Sigmoid colon (tissue), 6 donors: ENCODE measurements at regions not wholly inside any gene's neighbourhood (a gene's known extent, or its start where the extent isn't known, plus 50 kb on each side); places are given as distances from the start of the nearest gene placed in this dataset.

Experiments
- DNase-seq: peaks from one replicate; pipeline ENCODE4 v3.0.0-alpha.2; 2019
- H3K27ac ChIP-seq, 4 donors: fragments of 200-600 bp; sonication (generic); one replicate each; pipeline ENCODE4 v1.5.1; 2016 to 2019; ENCODE audit warnings: mild to moderate bottlenecking in 1 of 4
- H3K27me3 ChIP-seq, 3 donors: fragments of 200-600 bp; sonication (generic); one replicate each; pipeline ENCODE4 v1.5.1; 2019; ENCODE audit warnings: mild to moderate bottlenecking in 1 of 3
- H3K36me3 ChIP-seq, 4 donors: fragments of 200-600 bp; sonication (generic); one replicate each; pipeline ENCODE4 v1.5.1; 2016 to 2019
- H3K4me1 ChIP-seq, 4 donors: fragments of 200-600 bp; sonication (generic); one replicate each; pipeline ENCODE4 v1.5.1; 2017 to 2019
- H3K4me3 ChIP-seq, 4 donors: fragments of 200-600 bp; sonication (generic); one replicate each; pipeline ENCODE4 v1.5.1; 2017 to 2019; ENCODE audit warnings: mild to moderate bottlenecking in 2 of 4, moderate library complexity in 1 of 4
- H3K9me3 ChIP-seq, 4 donors: fragments of 200-600 bp in 3 of 4; sonication (generic) in 3 of 4; one replicate each; pipeline versions ENCODE4 v1.5.1 to v1.6.1; 2013 to 2019
- EP300 ChIP-seq, 4 donors: sonication (generic); formaldehyde crosslinking; IDR thresholded peaks; one replicate each; pipeline ENCODE4 v1.6.1; 2017; ENCODE audit warnings: antibody characterized with exemption in 4 of 4
- POLR2A ChIP-seq, 2 donors: fragments of 450-650 bp; IDR thresholded peaks; one replicate each; pipeline ENCODE4 v1.6.1; 2016; ENCODE audit warnings: antibody characterized with exemption in 2 of 2, mild to moderate bottlenecking in 2 of 2, moderate library complexity in 2 of 2
- POLR2AphosphoS5 ChIP-seq, 4 donors: sonication (generic); formaldehyde crosslinking; IDR thresholded peaks; one replicate each; pipeline ENCODE4 v1.6.1; 2017; ENCODE audit warnings: antibody characterized with exemption in 4 of 4
- WGBS, 2 donors: extraction: QIAGEN DNeasy Blood & Tissue Kit; methylation state at CpG; one replicate each; pipeline ENCODE4 v1.1.7; 2013; 5-methylcytosine and 5-hydroxymethylcytosine counted together
- intact Hi-C: fragments of 100-400 bp; cut with DNase I; formaldehyde crosslinking; loops from one replicate; pipeline ENCODE4 v1.15.1; 2023
- TF ChIP-seq, protein P1 (sequence below), 4 experiments: fragments of 450-650 bp in 3 of 4; fragments of 200-600 bp in 1 of 4; IDR thresholded peaks; one replicate each; pipeline ENCODE4 v1.5.1; 2016 to 2019; ENCODE audit warnings: antibody characterized with exemption in 4 of 4, mild to moderate bottlenecking in 3 of 4, moderate library complexity in 2 of 4
- donor health status: healthy with polysubstance abuse.
- donor health status: healthy.

DNA sequence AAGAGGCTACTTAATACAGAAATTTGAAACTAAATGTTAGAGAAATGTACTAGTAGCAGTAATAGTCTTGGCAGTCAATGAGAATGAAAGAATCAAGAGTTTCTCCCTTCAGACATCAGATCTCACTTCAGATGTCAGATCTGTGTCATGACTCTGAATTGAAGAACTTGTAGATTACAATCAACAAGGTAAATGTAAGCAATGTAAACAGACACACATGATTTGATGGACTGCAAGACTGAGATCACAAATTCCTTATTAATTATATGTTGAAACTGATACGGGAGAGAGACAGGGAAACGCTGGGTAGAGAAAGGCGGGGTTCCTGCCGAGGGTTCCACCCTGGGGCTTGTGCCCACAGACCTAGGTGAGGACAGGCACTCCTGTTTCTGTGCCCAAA is 65.5 kb upstream of the HHIP start:
- Histone ChIP-seq H3K9me3 (no peaks in the 10 kb centered on the region), H3K36me3 (no peaks in the 10 kb centered on the region), H3K27me3 (no peaks in the 10 kb centered on the region), H3K4me1 (no peaks in the 10 kb centered on the region), H3K27ac (no peak overlapping the region), H3K4me3 (no peak overlapping the region)
- intact Hi-C loops: no loop called here
- no peak for DNase-seq
- TF ChIP-seq EP300 (IDR thresholded peaks at IDR 0.05) (no peak), POLR2AphosphoS5 (IDR thresholded peaks at IDR 0.05) (no peak)
- WGBS, 2 donors: 71 to 93% methylated on average over 4 of the region's 4 CpGs

DNA sequence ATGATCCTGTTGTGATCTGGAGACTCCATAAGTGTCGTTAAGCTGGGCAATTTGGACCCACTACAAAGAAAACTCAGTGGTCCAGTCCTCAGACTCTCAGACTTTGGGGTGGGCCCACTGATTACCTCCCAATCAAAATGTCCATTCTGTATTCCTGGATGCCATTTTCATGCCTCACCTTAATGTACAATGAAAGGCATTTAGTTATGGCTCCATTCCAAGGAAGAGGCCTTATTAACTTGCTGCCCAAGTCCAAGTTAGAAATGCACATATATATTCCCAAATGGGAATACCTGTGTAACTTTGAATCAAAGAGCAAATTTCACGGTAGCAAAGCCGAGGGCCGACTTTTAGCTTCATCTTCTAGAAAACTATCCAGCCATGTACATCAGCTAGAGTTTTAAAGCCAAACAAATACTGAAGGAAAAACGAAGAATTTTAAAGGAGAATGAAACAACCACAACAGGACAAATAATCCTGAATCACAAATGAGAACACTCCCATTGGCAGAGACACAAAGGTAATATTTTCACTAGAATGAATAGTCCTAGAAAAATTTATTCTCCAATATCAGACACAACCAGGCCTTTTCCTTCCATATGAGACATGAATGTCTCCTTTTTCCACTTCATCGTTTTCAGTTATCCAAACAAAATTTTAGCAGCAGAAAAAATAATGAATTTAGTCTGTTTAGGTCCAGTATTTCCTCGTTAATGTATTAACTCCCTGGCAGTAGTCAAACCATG is 63.7 kb upstream of the HHIP start:
- Histone ChIP-seq H3K4me3 (no peak overlapping the region), H3K27me3 (no peaks in the 10 kb centered on the region), H3K9me3 (no peaks in the 10 kb centered on the region), H3K27ac (no peak overlapping the region), H3K4me1 (no peaks in the 10 kb centered on the region), H3K36me3 (no peaks in the 10 kb centered on the region)
- TF ChIP-seq, protein P1, sequence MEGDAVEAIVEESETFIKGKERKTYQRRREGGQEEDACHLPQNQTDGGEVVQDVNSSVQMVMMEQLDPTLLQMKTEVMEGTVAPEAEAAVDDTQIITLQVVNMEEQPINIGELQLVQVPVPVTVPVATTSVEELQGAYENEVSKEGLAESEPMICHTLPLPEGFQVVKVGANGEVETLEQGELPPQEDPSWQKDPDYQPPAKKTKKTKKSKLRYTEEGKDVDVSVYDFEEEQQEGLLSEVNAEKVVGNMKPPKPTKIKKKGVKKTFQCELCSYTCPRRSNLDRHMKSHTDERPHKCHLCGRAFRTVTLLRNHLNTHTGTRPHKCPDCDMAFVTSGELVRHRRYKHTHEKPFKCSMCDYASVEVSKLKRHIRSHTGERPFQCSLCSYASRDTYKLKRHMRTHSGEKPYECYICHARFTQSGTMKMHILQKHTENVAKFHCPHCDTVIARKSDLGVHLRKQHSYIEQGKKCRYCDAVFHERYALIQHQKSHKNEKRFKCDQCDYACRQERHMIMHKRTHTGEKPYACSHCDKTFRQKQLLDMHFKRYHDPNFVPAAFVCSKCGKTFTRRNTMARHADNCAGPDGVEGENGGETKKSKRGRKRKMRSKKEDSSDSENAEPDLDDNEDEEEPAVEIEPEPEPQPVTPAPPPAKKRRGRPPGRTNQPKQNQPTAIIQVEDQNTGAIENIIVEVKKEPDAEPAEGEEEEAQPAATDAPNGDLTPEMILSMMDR (IDR thresholded peaks at IDR 0.05): no peak
- no peak for TF ChIP-seq POLR2AphosphoS5 (IDR thresholded peaks at IDR 0.05)
- TF ChIP-seq EP300 (IDR thresholded peaks at IDR 0.05): no peak
- TF ChIP-seq POLR2A (IDR thresholded peaks at IDR 0.05): no peak
- intact Hi-C loops: no loop called here
- 19 to 73% methylated on average over 7 of the region's 7 CpGs for WGBS, 2 donors
- DNase-seq: no peak

- H3K4me1 ChIP-seq: no peaks in the 10 kb centered on the region
- no peak overlapping the region for H3K4me3 ChIP-seq
- H3K27ac ChIP-seq: no peak overlapping the region
- intact Hi-C loops: no loop called here
- no peak for DNase-seq
- H3K9me3 ChIP-seq: no peaks in the 10 kb centered on the region
- H3K27me3 ChIP-seq: no peaks in the 10 kb centered on the region
- H3K36me3 ChIP-seq: no peaks in the 10 kb centered on the region
- TF ChIP-seq, protein P1 (IDR thresholded peaks at IDR 0.05): no peak
- TF ChIP-seq POLR2AphosphoS5 (IDR thresholded peaks at IDR 0.05) (no peak), POLR2A (IDR thresholded peaks at IDR 0.05) (no peak), EP300 (IDR thresholded peaks at IDR 0.05) (no peak)
- 12 to 53% methylated on average over 3 of the region's 3 CpGs for WGBS, 2 donors
These were observed 63.0 kb upstream of the HHIP start for GRCh38 chr4:144582975-144583374.

DNA sequence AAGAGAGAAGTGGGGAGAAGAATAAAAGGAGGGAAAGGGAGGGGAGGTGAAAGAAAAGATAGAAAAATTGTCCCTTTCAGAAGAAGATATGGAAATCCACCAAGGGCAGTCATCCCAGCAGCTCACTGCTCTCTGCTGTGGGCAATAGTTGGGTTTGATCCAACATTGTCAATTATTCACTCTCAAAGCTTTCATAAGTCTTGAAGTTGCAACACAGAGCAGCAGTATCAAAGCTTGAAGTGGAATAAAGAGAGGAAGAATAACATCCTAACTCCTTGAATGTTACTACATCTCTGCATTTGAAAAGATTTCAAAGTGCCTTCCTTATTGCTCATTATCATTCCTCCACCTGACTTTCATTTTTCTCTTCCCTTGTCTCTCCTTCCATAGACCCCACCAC is 62.3 kb upstream of the HHIP start:
- Histone ChIP-seq H3K27ac (no peak overlapping the region), H3K27me3 (no peaks in the 10 kb centered on the region), H3K4me1 (no peaks in the 10 kb centered on the region), H3K4me3 (no peak overlapping the region), H3K36me3 (no peaks in the 10 kb centered on the region), H3K9me3 (no peaks in the 10 kb centered on the region)
- TF ChIP-seq, protein P1 (IDR thresholded peaks at IDR 0.05): no peak
- TF ChIP-seq POLR2A (IDR thresholded peaks at IDR 0.05) (no peak), EP300 (IDR thresholded peaks at IDR 0.05) (no peak), POLR2AphosphoS5 (IDR thresholded peaks at IDR 0.05) (no peak)
- no peak for DNase-seq
- intact Hi-C loops: no loop called here

DNA sequence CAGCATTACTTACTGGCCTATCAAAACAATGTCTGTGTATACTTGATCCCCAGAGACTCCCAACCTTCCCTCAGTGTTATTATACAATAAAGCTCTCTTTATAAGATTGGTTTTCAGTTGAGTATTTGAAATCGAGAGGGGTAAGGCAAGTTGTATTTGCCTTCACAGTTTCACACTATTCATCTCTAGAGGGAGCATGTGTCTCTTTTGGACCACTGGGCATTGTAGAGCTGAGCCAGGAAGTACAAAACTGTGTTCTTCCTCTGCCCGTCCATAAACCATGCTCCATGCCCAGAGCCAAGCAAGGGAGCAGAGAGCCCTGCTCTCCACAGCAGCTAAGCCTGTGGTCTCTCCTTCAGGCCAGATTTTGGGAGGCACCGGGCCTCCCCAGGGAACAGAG is 61.5 kb upstream of the HHIP start:
- intact Hi-C loops: no loop called here
- TF ChIP-seq POLR2AphosphoS5 (IDR thresholded peaks at IDR 0.05) (no peak), EP300 (IDR thresholded peaks at IDR 0.05) (no peak), POLR2A (IDR thresholded peaks at IDR 0.05) (no peak)
- TF ChIP-seq, protein P1 (IDR thresholded peaks at IDR 0.05): no peak
- H3K27ac ChIP-seq: no peak overlapping the region

More for the DNA sequence above, 61.5 kb upstream of the HHIP start:
- 48 to 76% methylated on average over 3 of the region's 3 CpGs for WGBS, 2 donors
- Histone ChIP-seq H3K4me3 (no peak overlapping the region), H3K4me1 (no peaks in the 10 kb centered on the region), H3K9me3 (no peaks in the 10 kb centered on the region), H3K36me3 (no peaks in the 10 kb centered on the region), H3K27me3 (no peaks in the 10 kb centered on the region)
- DNase-seq: no peak
